HEK293 (cell line): ENCODE measurements at regions not wholly inside any gene's neighbourhood (a gene's known extent, or its start where the extent isn't known, plus 50 kb on each side); places are given as distances from the start of the nearest gene placed in this dataset.
A peak's percentile ranks its signal among the peaks of the same experiment; 100 is the strongest.

Experiments used
- AEBP2 ChIP-seq: fragments of 450-650 bp; formaldehyde crosslinking; IDR thresholded peaks from 2 replicates; pipeline ENCODE4 v1.5.1; 2016; ENCODE audit warnings: missing biosample characterization, missing genetic modification characterization, borderline replicate concordance
- GLI2 ChIP-seq: fragments of 450-650 bp; formaldehyde crosslinking; IDR thresholded peaks from 2 replicates; pipeline ENCODE4; 2017; ENCODE audit warnings: missing biosample characterization, missing genetic modification characterization, low read depth, borderline replicate concordance
- OSR2 ChIP-seq: fragments of 450-650 bp; formaldehyde crosslinking; IDR thresholded peaks from 2 replicates; pipeline ENCODE4 v1.5.1; 2016; ENCODE audit warnings: missing biosample characterization, missing genetic modification characterization
- YY2 ChIP-seq: fragments of 450-650 bp; formaldehyde crosslinking; IDR thresholded peaks from 2 replicates; pipeline ENCODE4 v1.5.1; 2016; ENCODE audit warnings: missing biosample characterization, missing genetic modification characterization
- ZFP69B ChIP-seq: fragments of 450-650 bp; formaldehyde crosslinking; IDR thresholded peaks from 2 replicates; pipeline ENCODE4 v1.5.1; 2016; ENCODE audit warnings: missing biosample characterization, missing genetic modification characterization
- ZNF10 ChIP-seq: fragments of 450-650 bp; formaldehyde crosslinking; IDR thresholded peaks from 2 replicates; pipeline ENCODE4 v1.5.1; 2017; ENCODE audit warnings: missing biosample characterization, missing genetic modification characterization
- ZNF169 ChIP-seq: fragments of 450-650 bp; formaldehyde crosslinking; IDR thresholded peaks from 2 replicates; pipeline ENCODE4 v1.5.1; 2016; ENCODE audit warnings: missing biosample characterization, missing genetic modification characterization
- ZNF19 ChIP-seq: fragments of 450-650 bp; formaldehyde crosslinking; IDR thresholded peaks from 2 replicates; pipeline ENCODE4; 2016; ENCODE audit warnings: missing biosample characterization, missing genetic modification characterization, low read depth
- ZNF2 ChIP-seq: fragments of 450-650 bp; formaldehyde crosslinking; IDR thresholded peaks from 2 replicates; pipeline ENCODE4 v1.5.1; 2016; ENCODE audit warnings: missing biosample characterization, missing genetic modification characterization
- ZNF23 ChIP-seq: fragments of 450-650 bp; formaldehyde crosslinking; IDR thresholded peaks from 2 replicates; pipeline ENCODE4 v1.5.1; 2016; ENCODE audit warnings: missing biosample characterization, missing genetic modification characterization, borderline replicate concordance
- ZNF324 ChIP-seq: fragments of 450-650 bp; formaldehyde crosslinking; IDR thresholded peaks from 2 replicates; pipeline ENCODE4 v1.5.1; 2016; ENCODE audit warnings: missing biosample characterization, missing genetic modification characterization
- ZNF354C ChIP-seq: fragments of 450-650 bp; formaldehyde crosslinking; IDR thresholded peaks from 2 replicates; pipeline ENCODE4 v1.5.1; 2016; ENCODE audit warnings: missing biosample characterization, missing genetic modification characterization, low read depth, borderline replicate concordance
- ZNF37A ChIP-seq: fragments of 450-650 bp; IDR thresholded peaks from 2 replicates; pipeline ENCODE4 v1.5.1; 2018; ENCODE audit warnings: missing biosample characterization, missing genetic modification characterization
- ZNF548 ChIP-seq: fragments of 450-650 bp; formaldehyde crosslinking; IDR thresholded peaks from 2 replicates; pipeline ENCODE4 v1.5.1; 2016; ENCODE audit warnings: missing biosample characterization, missing genetic modification characterization
- ZNF555 ChIP-seq: fragments of 450-650 bp; formaldehyde crosslinking; conservative IDR thresholded peaks from 2 replicates; pipeline ENCODE4 v1.5.1; 2017; ENCODE audit warnings: missing biosample characterization, mild to moderate bottlenecking, missing genetic modification characterization, inconsistent platforms
- ZNF558 ChIP-seq: fragments of 450-650 bp; formaldehyde crosslinking; IDR thresholded peaks from 2 replicates; pipeline ENCODE4 v1.5.1; 2016; ENCODE audit warnings: missing biosample characterization, missing genetic modification characterization
- ZNF621 ChIP-seq: fragments of 450-650 bp; formaldehyde crosslinking; IDR thresholded peaks from 2 replicates; pipeline ENCODE4 v1.5.1; 2017; ENCODE audit warnings: missing biosample characterization, missing genetic modification characterization
- ZNF623 ChIP-seq: fragments of 450-650 bp; formaldehyde crosslinking; IDR thresholded peaks from 2 replicates; pipeline ENCODE4 v1.5.1; 2016; ENCODE audit warnings: missing biosample characterization, missing genetic modification characterization
- ZNF624 ChIP-seq: fragments of 450-650 bp; formaldehyde crosslinking; IDR thresholded peaks from 2 replicates; pipeline ENCODE4 v1.5.1; 2017; ENCODE audit warnings: missing biosample characterization, missing genetic modification characterization
- ZNF629 ChIP-seq: fragments of 450-650 bp; formaldehyde crosslinking; IDR thresholded peaks from 2 replicates; pipeline ENCODE4 v1.5.1; 2017; ENCODE audit warnings: missing biosample characterization, missing genetic modification characterization
- ZNF658 ChIP-seq: fragments of 450-650 bp; formaldehyde crosslinking; IDR thresholded peaks from 2 replicates; pipeline ENCODE4; 2016; ENCODE audit warnings: missing biosample characterization, missing genetic modification characterization
- ZNF660 ChIP-seq: fragments of 450-650 bp; IDR thresholded peaks from 2 replicates; pipeline ENCODE4 v1.5.1; 2018; ENCODE audit warnings: missing biosample characterization, mild to moderate bottlenecking, missing genetic modification characterization
- TF ChIP-seq, protein P1 (sequence below): fragments of 450-650 bp; formaldehyde crosslinking; IDR thresholded peaks from 2 replicates; pipeline ENCODE4 v1.5.1; 2016; ENCODE audit warnings: missing biosample characterization, missing genetic modification characterization
- TF ChIP-seq, protein P2 (sequence below): fragments of 450-650 bp; formaldehyde crosslinking; IDR thresholded peaks from 2 replicates; pipeline ENCODE4 v1.5.1; 2016; ENCODE audit warnings: missing biosample characterization, missing genetic modification characterization
- TF ChIP-seq, protein P3 (sequence below): fragments of 450-650 bp; formaldehyde crosslinking; IDR thresholded peaks from 2 replicates; pipeline ENCODE4 v1.5.1; 2016; ENCODE audit warnings: missing biosample characterization, missing genetic modification characterization
- TF ChIP-seq, protein P4 (sequence below): fragments of 450-650 bp; formaldehyde crosslinking; optimal IDR thresholded peaks from 2 replicates; pipeline ENCODE3; 2016; ENCODE audit warnings: missing biosample characterization, mild to moderate bottlenecking, missing genetic modification characterization
- TF ChIP-seq, protein P5 (sequence below): IDR thresholded peaks from 2 replicates; pipeline ENCODE4 v1.6.1; 2011; ENCODE audit warnings: mild to moderate bottlenecking, low read depth, low read length, borderline replicate concordance
- TF ChIP-seq, protein P6 (sequence below): fragments of 450-650 bp; formaldehyde crosslinking; IDR thresholded peaks from 2 replicates; pipeline ENCODE4 v1.5.1; 2016; ENCODE audit warnings: missing biosample characterization, missing genetic modification characterization

- no peak for TF ChIP-seq ZNF548 (tag by site-specific recombination)
- TF ChIP-seq AEBP2: no peak
- no peak for TF ChIP-seq ZNF624 (tag by site-specific recombination)
- TF ChIP-seq, protein P1, sequence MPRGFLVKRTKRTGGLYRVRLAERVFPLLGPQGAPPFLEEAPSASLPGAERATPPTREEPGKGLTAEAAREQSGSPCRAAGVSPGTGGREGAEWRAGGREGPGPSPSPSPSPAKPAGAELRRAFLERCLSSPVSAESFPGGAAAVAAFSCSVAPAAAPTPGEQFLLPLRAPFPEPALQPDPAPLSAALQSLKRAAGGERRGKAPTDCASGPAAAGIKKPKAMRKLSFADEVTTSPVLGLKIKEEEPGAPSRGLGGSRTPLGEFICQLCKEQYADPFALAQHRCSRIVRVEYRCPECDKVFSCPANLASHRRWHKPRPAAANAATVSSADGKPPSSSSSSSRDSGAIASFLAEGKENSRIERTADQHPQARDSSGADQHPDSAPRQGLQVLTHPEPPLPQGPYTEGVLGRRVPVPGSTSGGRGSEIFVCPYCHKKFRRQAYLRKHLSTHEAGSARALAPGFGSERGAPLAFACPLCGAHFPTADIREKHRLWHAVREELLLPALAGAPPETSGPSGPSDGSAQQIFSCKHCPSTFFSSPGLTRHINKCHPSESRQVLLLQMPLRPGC: peak; percentile 53; the same call in 1 of the 2 replicates
- peak; percentile 20; the same call in 1 of the 2 replicates for TF ChIP-seq ZNF37A (tag by site-specific recombination)
- TF ChIP-seq ZNF629 (tag by site-specific recombination): peak; percentile 75
- no peak for TF ChIP-seq ZNF555 (tag by site-specific recombination)
- no peak for TF ChIP-seq ZNF169 (tag by site-specific recombination)
- TF ChIP-seq, protein P2, sequence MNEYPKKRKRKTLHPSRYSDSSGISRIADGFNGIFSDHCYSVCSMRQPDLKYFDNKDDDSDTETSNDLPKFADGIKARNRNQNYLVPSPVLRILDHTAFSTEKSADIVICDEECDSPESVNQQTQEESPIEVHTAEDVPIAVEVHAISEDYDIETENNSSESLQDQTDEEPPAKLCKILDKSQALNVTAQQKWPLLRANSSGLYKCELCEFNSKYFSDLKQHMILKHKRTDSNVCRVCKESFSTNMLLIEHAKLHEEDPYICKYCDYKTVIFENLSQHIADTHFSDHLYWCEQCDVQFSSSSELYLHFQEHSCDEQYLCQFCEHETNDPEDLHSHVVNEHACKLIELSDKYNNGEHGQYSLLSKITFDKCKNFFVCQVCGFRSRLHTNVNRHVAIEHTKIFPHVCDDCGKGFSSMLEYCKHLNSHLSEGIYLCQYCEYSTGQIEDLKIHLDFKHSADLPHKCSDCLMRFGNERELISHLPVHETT (tag by site-specific recombination): peak; percentile 83
- TF ChIP-seq ZNF621 (tag by site-specific recombination): no peak
- TF ChIP-seq, protein P3, sequence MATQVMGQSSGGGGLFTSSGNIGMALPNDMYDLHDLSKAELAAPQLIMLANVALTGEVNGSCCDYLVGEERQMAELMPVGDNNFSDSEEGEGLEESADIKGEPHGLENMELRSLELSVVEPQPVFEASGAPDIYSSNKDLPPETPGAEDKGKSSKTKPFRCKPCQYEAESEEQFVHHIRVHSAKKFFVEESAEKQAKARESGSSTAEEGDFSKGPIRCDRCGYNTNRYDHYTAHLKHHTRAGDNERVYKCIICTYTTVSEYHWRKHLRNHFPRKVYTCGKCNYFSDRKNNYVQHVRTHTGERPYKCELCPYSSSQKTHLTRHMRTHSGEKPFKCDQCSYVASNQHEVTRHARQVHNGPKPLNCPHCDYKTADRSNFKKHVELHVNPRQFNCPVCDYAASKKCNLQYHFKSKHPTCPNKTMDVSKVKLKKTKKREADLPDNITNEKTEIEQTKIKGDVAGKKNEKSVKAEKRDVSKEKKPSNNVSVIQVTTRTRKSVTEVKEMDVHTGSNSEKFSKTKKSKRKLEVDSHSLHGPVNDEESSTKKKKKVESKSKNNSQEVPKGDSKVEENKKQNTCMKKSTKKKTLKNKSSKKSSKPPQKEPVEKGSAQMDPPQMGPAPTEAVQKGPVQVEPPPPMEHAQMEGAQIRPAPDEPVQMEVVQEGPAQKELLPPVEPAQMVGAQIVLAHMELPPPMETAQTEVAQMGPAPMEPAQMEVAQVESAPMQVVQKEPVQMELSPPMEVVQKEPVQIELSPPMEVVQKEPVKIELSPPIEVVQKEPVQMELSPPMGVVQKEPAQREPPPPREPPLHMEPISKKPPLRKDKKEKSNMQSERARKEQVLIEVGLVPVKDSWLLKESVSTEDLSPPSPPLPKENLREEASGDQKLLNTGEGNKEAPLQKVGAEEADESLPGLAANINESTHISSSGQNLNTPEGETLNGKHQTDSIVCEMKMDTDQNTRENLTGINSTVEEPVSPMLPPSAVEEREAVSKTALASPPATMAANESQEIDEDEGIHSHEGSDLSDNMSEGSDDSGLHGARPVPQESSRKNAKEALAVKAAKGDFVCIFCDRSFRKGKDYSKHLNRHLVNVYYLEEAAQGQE (tag by site-specific recombination): peak; percentile 73
- 0 out of 2 replicates have a peak, but pooled peaks have one; percentile 48 for TF ChIP-seq ZNF558
- peak; percentile 68 for TF ChIP-seq ZNF2 (tag by site-specific recombination)
- TF ChIP-seq ZNF623: no peak
- TF ChIP-seq OSR2 (tag by site-specific recombination): no peak
- TF ChIP-seq ZNF19 (tag by site-specific recombination): no peak
- TF ChIP-seq YY2 (tag by site-specific recombination): no peak
- peak; percentile 67; the same call in 1 of the 2 replicates for TF ChIP-seq ZNF324 (tag by site-specific recombination)
- TF ChIP-seq ZNF354C (tag by site-specific recombination): no peak
- TF ChIP-seq ZNF658: no peak
- no peak for TF ChIP-seq ZNF23 (tag by site-specific recombination)
- TF ChIP-seq ZNF660 (tag by site-specific recombination): peak; percentile 89
- no peak for TF ChIP-seq ZNF10 (tag by site-specific recombination)
- no peak for TF ChIP-seq ZFP69B
- TF ChIP-seq, protein P4, sequence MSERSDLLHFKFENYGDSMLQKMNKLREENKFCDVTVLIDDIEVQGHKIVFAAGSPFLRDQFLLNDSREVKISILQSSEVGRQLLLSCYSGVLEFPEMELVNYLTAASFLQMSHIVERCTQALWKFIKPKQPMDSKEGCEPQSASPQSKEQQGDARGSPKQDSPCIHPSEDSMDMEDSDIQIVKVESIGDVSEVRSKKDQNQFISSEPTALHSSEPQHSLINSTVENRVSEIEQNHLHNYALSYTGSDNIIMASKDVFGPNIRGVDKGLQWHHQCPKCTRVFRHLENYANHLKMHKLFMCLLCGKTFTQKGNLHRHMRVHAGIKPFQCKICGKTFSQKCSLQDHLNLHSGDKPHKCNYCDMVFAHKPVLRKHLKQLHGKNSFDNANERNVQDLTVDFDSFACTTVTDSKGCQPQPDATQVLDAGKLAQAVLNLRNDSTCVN (tag by site-specific recombination): peak; percentile 93
- TF ChIP-seq, protein P5, sequence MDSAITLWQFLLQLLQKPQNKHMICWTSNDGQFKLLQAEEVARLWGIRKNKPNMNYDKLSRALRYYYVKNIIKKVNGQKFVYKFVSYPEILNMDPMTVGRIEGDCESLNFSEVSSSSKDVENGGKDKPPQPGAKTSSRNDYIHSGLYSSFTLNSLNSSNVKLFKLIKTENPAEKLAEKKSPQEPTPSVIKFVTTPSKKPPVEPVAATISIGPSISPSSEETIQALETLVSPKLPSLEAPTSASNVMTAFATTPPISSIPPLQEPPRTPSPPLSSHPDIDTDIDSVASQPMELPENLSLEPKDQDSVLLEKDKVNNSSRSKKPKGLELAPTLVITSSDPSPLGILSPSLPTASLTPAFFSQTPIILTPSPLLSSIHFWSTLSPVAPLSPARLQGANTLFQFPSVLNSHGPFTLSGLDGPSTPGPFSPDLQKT: no peak
- no peak for TF ChIP-seq GLI2
- TF ChIP-seq, protein P6, sequence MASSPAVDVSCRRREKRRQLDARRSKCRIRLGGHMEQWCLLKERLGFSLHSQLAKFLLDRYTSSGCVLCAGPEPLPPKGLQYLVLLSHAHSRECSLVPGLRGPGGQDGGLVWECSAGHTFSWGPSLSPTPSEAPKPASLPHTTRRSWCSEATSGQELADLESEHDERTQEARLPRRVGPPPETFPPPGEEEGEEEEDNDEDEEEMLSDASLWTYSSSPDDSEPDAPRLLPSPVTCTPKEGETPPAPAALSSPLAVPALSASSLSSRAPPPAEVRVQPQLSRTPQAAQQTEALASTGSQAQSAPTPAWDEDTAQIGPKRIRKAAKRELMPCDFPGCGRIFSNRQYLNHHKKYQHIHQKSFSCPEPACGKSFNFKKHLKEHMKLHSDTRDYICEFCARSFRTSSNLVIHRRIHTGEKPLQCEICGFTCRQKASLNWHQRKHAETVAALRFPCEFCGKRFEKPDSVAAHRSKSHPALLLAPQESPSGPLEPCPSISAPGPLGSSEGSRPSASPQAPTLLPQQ: no peak
Measured at GRCh38 chr6:27630727-27631608, 158.1 kb upstream of the ZNF184 start (continued).
